Epithelial cell of esophagus (primary cell): ENCODE measurements at regions not wholly inside any gene's neighbourhood (a gene's known extent, or its start where the extent isn't known, plus 50 kb on each side); places are given as distances from the start of the nearest gene placed in this dataset.
A peak's percentile ranks its signal among the peaks of the same experiment; 100 is the strongest.
"Not testable (repeated sequence)": the region's sequence is repeated elsewhere in the genome, so short reads cannot be mapped to it uniquely, and the experiment has no call there.

ENCODE experiments used
- DNase-seq: peaks from one replicate; pipeline ENCODE4 v3.0.0; 2010; ENCODE audit warnings: low read depth
- H3K4me3 ChIP-seq: 2 replicates; pipeline ENCODE4 v1.5.1; 2011; ENCODE audit warnings: mild to moderate bottlenecking, low read length, control low read depth
- CTCF ChIP-seq: IDR thresholded peaks from 2 replicates; pipeline ENCODE4 v1.5.1; 2011; ENCODE audit warnings: low read depth, mild to moderate bottlenecking, low read length, control low read depth, inconsistent platforms; ENCODE audit not compliant: insufficient read depth; ENCODE audit errors: missing control alignments

DNA sequence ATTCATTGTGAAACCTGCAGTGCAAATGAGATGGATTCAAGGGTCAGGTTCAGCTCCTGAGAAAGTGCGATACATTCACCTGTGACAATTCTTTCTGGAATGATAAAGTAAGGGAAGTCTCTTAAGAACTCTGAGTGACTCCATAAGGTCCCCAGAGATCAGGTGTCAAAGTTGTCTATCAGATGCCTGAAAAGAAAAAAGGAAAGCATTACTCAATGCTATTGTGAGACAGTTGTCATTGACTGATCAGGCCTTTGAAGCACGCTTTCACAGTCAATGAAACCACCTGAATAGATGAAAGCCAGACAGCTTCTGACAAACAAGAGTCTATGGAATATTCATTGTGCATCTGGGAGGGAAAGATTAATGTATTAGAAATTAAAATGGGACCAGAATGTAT lies 252.7 kb upstream of the GALNT5 start:
- no peak overlapping the region for H3K4me3 ChIP-seq
- DNase-seq = no peak
- no peak for TF ChIP-seq CTCF

DNA sequence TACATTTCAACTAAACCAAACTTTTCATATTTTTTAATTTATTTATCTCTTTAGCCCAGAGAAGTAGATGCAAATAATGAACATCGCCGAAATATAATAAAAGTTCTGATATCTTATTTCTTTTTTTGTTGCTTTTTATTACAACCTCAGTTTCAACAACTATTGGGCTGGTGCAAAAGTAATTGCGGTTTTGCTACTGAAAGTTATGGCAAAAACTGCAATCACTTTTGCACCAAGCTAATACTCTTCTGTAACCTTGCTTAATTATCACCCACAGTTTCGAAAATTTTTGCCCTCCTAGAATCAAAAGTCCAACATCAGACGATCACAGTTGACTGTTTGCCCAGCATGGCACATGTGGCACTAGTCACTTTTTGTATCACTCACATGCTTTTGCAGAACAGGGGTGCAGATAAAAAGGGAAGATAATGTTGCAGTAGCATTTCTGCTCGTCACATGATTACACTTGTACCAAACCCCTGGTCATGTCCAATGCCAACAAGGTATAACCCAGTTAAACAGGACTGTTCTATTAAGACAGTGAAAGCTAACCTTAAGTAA lies 242.4 kb upstream of the GALNT5 start:
- TF ChIP-seq CTCF = no peak
- DNase-seq = no peak
- no peak overlapping the region for H3K4me3 ChIP-seq

GRCh38 chr2:157023264-157023663 lies 234.2 kb upstream of the GALNT5 start:
- not testable (repeated sequence) for H3K4me3 ChIP-seq, DNase-seq

DNA sequence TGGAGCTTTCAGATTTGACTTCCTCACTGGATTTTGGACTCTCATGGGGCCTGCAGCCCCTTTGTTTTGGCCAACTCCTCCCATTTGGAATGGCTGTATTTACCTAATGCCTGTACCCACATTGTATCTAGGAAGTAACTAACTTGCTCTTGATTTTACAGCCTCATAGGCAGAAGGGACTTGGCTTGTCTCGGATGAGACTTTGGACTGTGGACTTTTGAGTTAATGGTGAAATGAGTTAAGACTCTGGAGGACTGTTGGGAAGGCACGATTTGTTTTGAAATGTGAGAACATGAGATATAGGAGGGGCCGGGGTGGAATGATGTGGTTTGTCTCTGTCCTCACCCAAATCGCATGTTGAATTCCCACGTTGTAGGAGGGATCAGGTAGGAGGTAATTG lies 233.4 kb upstream of the GALNT5 start:
- no peak for TF ChIP-seq CTCF
- no peak for DNase-seq

DNA sequence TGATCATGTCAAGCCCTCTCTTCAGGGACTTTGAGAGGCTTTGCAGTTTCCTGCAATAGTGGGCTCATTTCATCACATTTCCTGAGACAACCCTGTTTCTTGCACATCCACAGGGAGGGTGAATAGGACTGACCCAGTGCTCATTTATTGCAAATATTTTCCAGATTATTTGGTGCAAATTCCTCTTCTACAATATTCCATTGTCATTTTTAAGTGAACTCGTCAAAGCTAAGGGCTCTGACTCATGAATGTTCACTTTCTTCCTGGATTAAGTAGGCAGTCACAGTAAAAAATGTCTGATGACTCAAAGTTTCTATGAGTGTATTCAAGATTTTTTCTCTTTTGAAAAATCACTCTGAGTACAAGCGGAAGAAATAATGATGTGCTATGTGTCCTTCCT lies 225.5 kb upstream of the GALNT5 start:
- peak; percentile 88 for DNase-seq
- no peak for TF ChIP-seq CTCF
- no peak overlapping the region for H3K4me3 ChIP-seq

More for the DNA sequence above, 233.4 kb upstream of the GALNT5 start:
- no peak overlapping the region for H3K4me3 ChIP-seq

- no peak overlapping the region for H3K4me3 ChIP-seq
- no peak for TF ChIP-seq CTCF
- no peak for DNase-seq
Measured at GRCh38 chr2:157036726-157037125, 220.8 kb upstream of the GALNT5 start.

GRCh38 chr2:157043786-157044185 lies 213.7 kb upstream of the GALNT5 start:
- no peak overlapping the region for H3K4me3 ChIP-seq
- no peak for TF ChIP-seq CTCF
- no peak for DNase-seq
